GM18517 (cell line): ENCODE measurements at regions not wholly inside any gene's neighbourhood (a gene's known extent, or its start where the extent isn't known, plus 50 kb on each side); places are given as distances from the start of the nearest gene placed in this dataset.
"Not testable (repeated sequence)": the region's sequence is repeated elsewhere in the genome, so short reads cannot be mapped to it uniquely, and the experiment has no call there.

Source experiments
- ATAC-seq: cut with Tn5 transposase; IDR thresholded peaks from one replicate; pipeline ENCODE4 v1.9.1; 2021; ENCODE audit warnings: mild to moderate bottlenecking, moderate library complexity; ENCODE audit not compliant: unreplicated experiment

GRCh38 chr2:224263571-224264043 is 138.3 kb downstream of the FAM124B start:
- ATAC-seq, result no peak

- ATAC-seq, result no peak
Observed at GRCh38 chr2:224261326-224261725, 140.6 kb downstream of the FAM124B start.

GRCh38 chr2:224260372-224261020 is 141.4 kb downstream of the FAM124B start:
- ATAC-seq, result no peak

- ATAC-seq, result no peak
Observed at GRCh38 chr2:224259831-224260230, 142.1 kb downstream of the FAM124B start.

GRCh38 chr2:224258059-224258458 is 143.8 kb downstream of the FAM124B start:
- ATAC-seq, result no peak

- ATAC-seq, result no peak
Observed at GRCh38 chr2:224257156-224257555, 144.8 kb downstream of the FAM124B start.

GRCh38 chr2:224253464-224253863 is 148.4 kb downstream of the FAM124B start:
- no peak for ATAC-seq

GRCh38 chr2:224252631-224253030 is 149.3 kb downstream of the FAM124B start:
- ATAC-seq, result no peak

GRCh38 chr2:224248944-224249371 is 152.9 kb downstream of the FAM124B start:
- no peak for ATAC-seq

GRCh38 chr2:224242561-224242960 is 159.3 kb downstream of the FAM124B start:
- ATAC-seq, result no peak

GRCh38 chr2:224241812-224242211 is 160.1 kb downstream of the FAM124B start:
- ATAC-seq, result no peak

- ATAC-seq, result no peak
Observed at GRCh38 chr2:224241001-224241400, 160.9 kb downstream of the FAM124B start.

GRCh38 chr2:224223851-224224555 is 177.9 kb downstream of the FAM124B start:
- no peak for ATAC-seq

- ATAC-seq, result no peak
Observed at GRCh38 chr2:224222974-224223373, 178.9 kb downstream of the FAM124B start.

GRCh38 chr2:224222291-224222690 is 179.6 kb downstream of the FAM124B start:
- ATAC-seq, result no peak

- ATAC-seq, result no peak
Observed at GRCh38 chr2:224221455-224221913, 180.4 kb downstream of the FAM124B start.

GRCh38 chr2:224220586-224221255 is 181.2 kb downstream of the FAM124B start:
- no peak for ATAC-seq

- no peak for ATAC-seq
Observed at GRCh38 chr2:224219781-224220180, 180.7 kb upstream of the SERPINE2 start.

GRCh38 chr2:224217962-224218347 is 178.9 kb upstream of the SERPINE2 start:
- no peak for ATAC-seq

GRCh38 chr2:224217233-224217961 is 178.3 kb upstream of the SERPINE2 start:
- no peak for ATAC-seq

- ATAC-seq, result not testable (repeated sequence)
Observed at GRCh38 chr2:224215611-224216010, 176.5 kb upstream of the SERPINE2 start.
